ENCODE measurements at regions not wholly inside any gene's neighbourhood (a gene's known extent, or its start where the extent isn't known, plus 50 kb on each side); places are given as distances from the start of the nearest gene placed in this dataset.

GRCh38 chr12:125216756-125217155 lies 151.5 kb downstream of the AACS start:
- DNase-seq (no peak), ATAC-seq (ENCODE audit: low read depth) (no peak)
- Histone ChIP-seq H2AFZ (ENCODE audit: insufficient read depth, low read depth, low read length, poor library complexity, severe bottlenecking) (no peak overlapping the region), H3K9ac (ENCODE audit: low read length) (no peak overlapping the region), H3K4me1 (ENCODE audit: control insufficient read depth in 2 of 2, insufficient read depth in 2 of 2, low read length in 2 of 2) (no peaks in the 10 kb centered on the region), H3K36me3 (replicated peaks in 1 of 2; ENCODE audit: control extremely low read depth in 1 of 2, control insufficient read depth in 1 of 2, extremely low read depth in 1 of 2, insufficient read depth in 2 of 2, low read length in 1 of 2) (no peaks in the 10 kb centered on the region), H3K27ac (ENCODE audit: low read length in 2 of 2) (no peak overlapping the region), H4K20me1 (ENCODE audit: control insufficient read depth, insufficient read depth, low read length, poor library complexity, severe bottlenecking) (no peaks in the 10 kb centered on the region), H3K9me3 (ENCODE audit: control extremely low read depth in 1 of 3, control insufficient read depth in 2 of 3, insufficient read depth in 1 of 3, low read length in 2 of 3) (peaks cover 0 to 13% (median 0%) of the 10 kb centered on the region in 3 donors), H3K4me3 (ENCODE audit: control extremely low read depth in 1 of 5, extremely low read depth in 1 of 5, insufficient read depth in 1 of 5, low read depth in 2 of 5, low read length in 4 of 5) (no peak overlapping the region), H3K4me2 (replicated peaks; ENCODE audit: low read depth, low read length, poor library complexity, severe bottlenecking) (no peak overlapping the region), H3K27me3 (replicated peaks in 1 of 4; ENCODE audit: control extremely low read depth in 1 of 4, control insufficient read depth in 3 of 4, insufficient read depth in 4 of 4, low read length in 3 of 4) (peaks cover 0 to 8% (median 0%) of the 10 kb centered on the region in 4 experiments), H3K79me2 (ENCODE audit: control insufficient read depth, insufficient read depth, low read length) (no peaks in the 10 kb centered on the region)
- peaks cover 6% of the 10 kb centered on the region for H3K9me3 Mint-ChIP-seq (ENCODE audit: insufficient read depth)
- intact Hi-C loops (cut with micrococcal nuclease) = no loop called here
- no peak overlapping the region for H3K27ac Mint-ChIP-seq
- peaks cover 26% of the 10 kb centered on the region for H3K27me3 Mint-ChIP-seq
- no peak overlapping the region for H3K4me3 Mint-ChIP-seq
- ChIA-PET CTCF (no interaction called here), POLR2A (no interaction called here)
- no peaks in the 10 kb centered on the region for H3K4me1 Mint-ChIP-seq
- WGBS (ENCODE audit: insufficient coverage) = 84% methylated on average over 14 of the region's 14 CpGs
- TF ChIP-seq EZH2 (IDR thresholded peaks at IDR 0.05; ENCODE audit: borderline replicate concordance, insufficient read depth, low read depth, low read length, poor library complexity, severe bottlenecking) (no peak), CTCF (IDR thresholded peaks at IDR 0.05) (no peak)

- H3K4me3 ChIP-seq (ENCODE audit: control extremely low read depth in 1 of 5, extremely low read depth in 1 of 5, insufficient read depth in 1 of 5, low read depth in 2 of 5, low read length in 4 of 5) = no peak overlapping the region
- POLR2A ChIA-PET = no interaction called here
- TF ChIP-seq CTCF (IDR thresholded peaks at IDR 0.05) (no peak), EZH2 (IDR thresholded peaks at IDR 0.05; ENCODE audit: borderline replicate concordance, insufficient read depth, low read depth, low read length, poor library complexity, severe bottlenecking) (no peak)
- peaks cover 24% of the 10 kb centered on the region for H3K27me3 Mint-ChIP-seq
- peaks cover 0 to 13% (median 0%) of the 10 kb centered on the region in 3 donors for H3K9me3 ChIP-seq (ENCODE audit: control extremely low read depth in 1 of 3, control insufficient read depth in 2 of 3, insufficient read depth in 1 of 3, low read length in 2 of 3)
- no peak overlapping the region for H3K4me3 Mint-ChIP-seq
- no peak overlapping the region for H3K27ac ChIP-seq (ENCODE audit: low read length in 2 of 2)
- peaks cover 0 to 8% (median 0%) of the 10 kb centered on the region in 4 experiments for H3K27me3 ChIP-seq (replicated peaks in 1 of 4; ENCODE audit: control extremely low read depth in 1 of 4, control insufficient read depth in 3 of 4, insufficient read depth in 4 of 4, low read length in 3 of 4)
- H3K36me3 ChIP-seq (replicated peaks in 1 of 2; ENCODE audit: control extremely low read depth in 1 of 2, control insufficient read depth in 1 of 2, extremely low read depth in 1 of 2, insufficient read depth in 2 of 2, low read length in 1 of 2) = no peaks in the 10 kb centered on the region
- intact Hi-C loops (cut with micrococcal nuclease) = no loop called here
- no peak overlapping the region for H3K9ac ChIP-seq (ENCODE audit: low read length)
- no peak for DNase-seq
- H3K4me2 ChIP-seq (replicated peaks; ENCODE audit: low read depth, low read length, poor library complexity, severe bottlenecking) = no peak overlapping the region
- no peaks in the 10 kb centered on the region for H3K4me1 ChIP-seq (ENCODE audit: control insufficient read depth in 2 of 2, insufficient read depth in 2 of 2, low read length in 2 of 2)
- WGBS (ENCODE audit: insufficient coverage) = 67% methylated on average over 3 of the region's 5 CpGs
- H3K4me1 Mint-ChIP-seq = no peaks in the 10 kb centered on the region
- CTCF ChIA-PET = no interaction called here
- no peaks in the 10 kb centered on the region for H3K79me2 ChIP-seq (ENCODE audit: control insufficient read depth, insufficient read depth, low read length)
- peaks cover 6% of the 10 kb centered on the region for H3K9me3 Mint-ChIP-seq (ENCODE audit: insufficient read depth)
- no peak overlapping the region for H2AFZ ChIP-seq (ENCODE audit: insufficient read depth, low read depth, low read length, poor library complexity, severe bottlenecking)
- no peak for ATAC-seq (ENCODE audit: low read depth)
- H3K27ac Mint-ChIP-seq = no peak overlapping the region
- H4K20me1 ChIP-seq (ENCODE audit: control insufficient read depth, insufficient read depth, low read length, poor library complexity, severe bottlenecking) = no peaks in the 10 kb centered on the region
Observed at GRCh38 chr12:125217308-125217707, 152.1 kb downstream of the AACS start.

All from B cell (primary cell).